NCI-H2081 (cell line): ENCODE measurements at regions not wholly inside any gene's neighbourhood (a gene's known extent, or its start where the extent isn't known, plus 50 kb on each side); places are given as distances from the start of the nearest gene placed in this dataset.
"Not testable (repeated sequence)": the region's sequence is repeated elsewhere in the genome, so short reads cannot be mapped to it uniquely, and the experiment has no call there.

Source experiments
- DNase-seq, 2 experiments: peaks; one replicate each; lab custom pipeline; 2025; lab: John Stamatoyannopoulos, UW

DNA sequence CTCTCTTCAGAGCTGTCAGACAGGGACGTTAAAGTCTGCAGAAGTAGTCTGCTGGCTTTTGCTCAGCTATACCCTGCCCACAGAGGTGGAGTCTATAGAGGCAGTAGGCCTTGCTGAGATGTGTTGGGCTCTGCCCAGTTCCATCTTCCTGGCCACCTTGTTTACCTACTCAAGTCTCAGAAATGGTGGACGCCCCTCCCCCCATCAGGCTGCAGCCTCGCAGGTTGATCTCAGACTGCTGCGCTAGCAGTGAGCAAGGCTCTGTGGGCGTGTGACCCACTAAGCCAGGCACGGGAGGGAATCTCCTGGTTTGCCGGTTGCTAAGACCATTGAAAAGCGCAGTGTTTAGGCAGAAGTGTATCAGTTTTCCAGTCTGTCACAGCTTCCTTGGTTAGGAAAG is 305.0 kb downstream of the BCKDHB start:
- DNase-seq: no peak

DNA sequence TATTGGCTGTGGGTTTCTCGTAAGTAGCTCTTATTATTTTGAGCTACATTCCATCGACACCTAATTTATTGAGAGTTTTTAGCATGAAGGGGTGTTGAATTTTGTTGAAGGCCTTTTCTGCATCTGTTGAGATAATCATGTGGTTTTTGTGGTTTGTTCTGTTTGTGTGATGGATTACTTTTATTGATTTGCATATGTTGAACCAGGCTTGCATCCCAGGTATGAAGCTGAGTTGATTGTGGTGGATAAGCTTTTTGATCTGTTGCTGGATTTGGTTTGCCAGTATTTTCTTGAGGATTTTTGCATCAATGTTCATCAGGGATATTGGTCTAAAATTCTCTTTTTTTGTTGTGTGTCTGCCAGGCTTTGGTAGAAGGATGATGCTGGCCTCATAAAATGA is 301.5 kb downstream of the BCKDHB start:
- DNase-seq: not testable (repeated sequence)

DNA sequence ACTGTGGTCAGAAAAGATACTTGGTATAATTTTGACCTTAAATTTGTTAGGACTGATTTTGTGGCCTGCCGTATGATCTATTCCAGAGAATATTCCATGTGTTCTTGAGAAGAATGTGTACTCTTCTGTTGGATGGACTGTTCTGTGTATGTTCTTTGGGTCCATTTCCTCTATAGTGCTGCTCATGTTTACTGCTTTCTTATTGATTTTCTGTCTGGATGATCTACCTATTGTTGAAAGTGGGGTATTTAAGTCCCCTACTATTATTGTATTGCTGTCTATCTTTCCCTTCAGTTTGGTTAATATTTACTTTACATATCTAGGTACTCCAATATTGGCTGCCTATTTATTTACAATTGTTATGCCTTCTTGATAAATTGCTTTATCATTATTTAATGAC is 298.4 kb downstream of the BCKDHB start:
- DNase-seq: no peak

DNA sequence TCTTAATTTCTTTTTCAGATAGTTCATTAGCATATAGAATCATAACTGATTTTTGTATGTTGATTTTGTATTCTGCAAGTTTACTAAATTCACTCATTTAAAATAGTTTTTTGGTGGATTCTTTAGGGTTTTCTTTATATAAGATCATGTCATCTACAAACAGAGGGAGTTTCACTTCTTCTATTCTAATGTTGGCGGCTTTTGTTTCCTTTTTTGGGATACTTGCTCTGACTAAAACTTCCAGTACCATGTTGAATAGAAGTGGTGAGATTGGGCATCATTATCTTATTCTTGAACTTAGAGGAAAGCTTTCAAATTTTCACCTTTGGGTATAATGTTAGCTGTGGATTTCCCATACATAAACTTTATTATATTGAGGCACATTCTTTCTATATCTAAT is 296.9 kb downstream of the BCKDHB start:
- DNase-seq: no peak

DNA sequence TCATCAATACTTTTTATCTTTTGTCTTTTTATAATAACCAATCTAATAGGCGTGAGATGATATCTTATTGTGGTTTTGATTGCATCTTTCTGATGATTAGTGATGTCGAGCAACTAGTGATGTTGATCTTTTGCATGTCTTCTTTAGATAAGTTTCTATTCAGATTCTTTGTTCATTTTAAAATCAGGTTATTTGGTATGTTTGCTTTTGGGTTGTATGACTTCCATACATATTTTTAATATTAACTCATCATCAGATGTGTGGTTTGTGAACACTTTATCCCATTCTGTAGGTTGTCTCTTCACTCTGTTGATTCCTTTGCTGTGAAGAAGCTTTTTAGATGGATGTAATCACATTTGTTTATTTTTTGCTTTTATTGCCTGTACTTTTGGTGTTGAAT is 295.8 kb downstream of the BCKDHB start:
- no peak for DNase-seq
